ENCODE measurements at regions not wholly inside any gene's neighbourhood (a gene's known extent, or its start where the extent isn't known, plus 50 kb on each side); places are given as distances from the start of the nearest gene placed in this dataset.

GRCh38 chr5:10856071-10856470, 95.0 kb upstream of the DAP start:
- TF ChIP-seq CTCF (IDR thresholded peaks at IDR 0.05) (no peak), POLR2AphosphoS5 (IDR thresholded peaks at IDR 0.05) (no peak)
